SKM-1 treated with dmso at 0.1 percent for 144 hours (cell line): ENCODE measurements at regions not wholly inside any gene's neighbourhood (a gene's known extent, or its start where the extent isn't known, plus 50 kb on each side); places are given as distances from the start of the nearest gene placed in this dataset.
"Not testable (repeated sequence)": the region's sequence is repeated elsewhere in the genome, so short reads cannot be mapped to it uniquely, and the experiment has no call there.

Source experiments
- DNase-seq: peaks from one replicate; lab custom pipeline; 2025; ENCODE audit not compliant: unreplicated experiment; lab: John Stamatoyannopoulos, UW

DNA sequence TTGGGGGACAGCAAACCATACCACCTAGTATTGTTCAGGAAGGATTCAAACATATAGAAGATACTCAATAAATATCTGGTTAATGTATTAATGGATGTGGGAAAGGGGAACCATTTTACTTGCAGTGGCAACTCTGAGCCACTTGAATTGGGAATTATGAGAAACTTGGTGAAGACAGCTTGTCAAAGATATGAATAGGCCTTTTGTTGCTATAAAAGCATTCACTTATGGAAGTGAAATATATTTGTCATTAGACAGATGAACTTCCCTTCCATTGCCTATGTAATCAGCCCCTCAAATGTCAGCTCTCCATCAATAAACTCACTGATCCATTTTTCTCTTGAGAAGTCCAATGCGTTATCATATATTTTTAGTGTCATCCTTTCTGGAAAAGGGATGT lies 56.1 kb downstream of the GPR85 start:
- DNase-seq, result no peak

DNA sequence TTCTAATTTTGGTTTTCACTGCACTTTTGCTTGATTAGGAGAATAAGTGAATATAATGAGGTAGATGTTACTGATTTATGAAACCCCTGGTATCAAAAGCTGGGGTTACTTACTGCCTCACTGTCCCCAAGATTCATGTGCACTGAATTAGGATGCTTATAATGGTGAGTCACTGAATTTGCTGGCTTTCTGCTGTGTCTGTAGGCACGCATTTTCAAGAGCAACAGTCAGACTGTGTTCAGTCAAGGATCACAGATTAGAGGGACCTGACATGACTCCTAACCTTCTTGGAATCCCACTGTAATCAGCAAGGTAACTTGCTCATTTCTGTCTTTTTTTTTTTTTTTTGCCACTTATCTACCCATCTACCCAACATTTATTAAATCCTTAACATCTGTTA lies 59.7 kb downstream of the GPR85 start:
- DNase-seq, result no peak

DNA sequence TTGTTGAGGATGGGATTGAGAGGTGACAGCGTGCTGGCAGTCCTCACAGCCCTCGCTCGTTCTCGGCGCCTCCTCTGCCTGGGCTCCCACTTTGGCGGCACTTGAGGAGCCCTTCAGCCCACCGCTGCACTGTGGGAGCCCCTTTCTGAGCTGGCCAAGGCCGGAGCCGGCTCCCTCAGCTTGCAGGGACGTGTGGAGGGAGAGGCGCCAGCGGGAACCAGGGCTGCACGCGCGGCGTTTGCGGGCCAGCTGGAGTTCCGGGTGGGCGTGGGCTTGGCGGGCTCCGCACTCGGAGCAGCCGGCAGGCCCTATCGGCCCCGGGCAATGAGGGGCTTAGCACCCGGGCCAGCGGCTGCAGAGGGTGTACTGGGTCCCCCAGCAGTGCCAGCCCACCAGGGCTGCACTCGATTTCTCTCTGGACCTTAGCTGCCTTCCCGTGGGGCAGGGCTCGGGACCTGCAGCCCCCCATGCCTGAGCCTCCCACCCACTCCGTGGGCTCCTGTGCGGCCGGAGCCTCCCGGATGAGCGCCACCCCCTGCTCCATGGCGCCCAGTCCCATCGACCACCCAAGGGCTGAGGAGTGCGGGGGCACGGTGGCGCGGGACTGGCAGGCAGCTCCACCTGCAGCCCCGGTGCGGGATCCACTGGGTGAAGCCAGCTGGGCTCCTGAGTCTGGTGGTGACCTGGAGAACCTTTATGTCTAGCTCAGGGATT lies 69.3 kb downstream of the GPR85 start:
- DNase-seq, result not testable (repeated sequence)

DNA sequence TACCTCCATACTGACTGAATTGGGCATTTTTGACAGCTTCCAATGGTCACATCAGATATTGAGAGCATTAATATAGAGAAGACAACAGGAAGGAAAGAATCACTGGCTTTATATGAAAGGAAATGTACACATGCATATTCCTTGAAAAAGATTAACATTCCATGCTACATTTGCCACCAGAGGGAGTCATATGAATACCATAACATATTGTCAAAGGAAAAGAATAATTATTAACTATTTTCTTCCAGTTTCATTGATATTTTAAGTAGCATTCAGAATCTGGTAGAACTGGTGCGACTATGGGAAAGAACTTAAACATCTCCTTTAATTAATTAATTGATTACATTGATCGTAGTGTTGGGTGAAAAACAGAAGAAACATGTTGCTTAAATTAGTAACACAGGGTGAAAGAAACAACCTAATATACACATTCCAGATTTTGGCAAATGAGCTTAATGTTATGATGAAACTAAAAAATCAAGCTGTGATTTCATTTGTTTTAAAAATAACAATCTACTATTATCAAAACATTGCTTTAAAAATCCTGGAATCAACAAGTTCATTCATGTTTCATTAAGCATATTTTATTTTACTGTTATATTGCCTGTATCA lies 71.5 kb downstream of the GPR85 start:
- no peak for DNase-seq

DNA sequence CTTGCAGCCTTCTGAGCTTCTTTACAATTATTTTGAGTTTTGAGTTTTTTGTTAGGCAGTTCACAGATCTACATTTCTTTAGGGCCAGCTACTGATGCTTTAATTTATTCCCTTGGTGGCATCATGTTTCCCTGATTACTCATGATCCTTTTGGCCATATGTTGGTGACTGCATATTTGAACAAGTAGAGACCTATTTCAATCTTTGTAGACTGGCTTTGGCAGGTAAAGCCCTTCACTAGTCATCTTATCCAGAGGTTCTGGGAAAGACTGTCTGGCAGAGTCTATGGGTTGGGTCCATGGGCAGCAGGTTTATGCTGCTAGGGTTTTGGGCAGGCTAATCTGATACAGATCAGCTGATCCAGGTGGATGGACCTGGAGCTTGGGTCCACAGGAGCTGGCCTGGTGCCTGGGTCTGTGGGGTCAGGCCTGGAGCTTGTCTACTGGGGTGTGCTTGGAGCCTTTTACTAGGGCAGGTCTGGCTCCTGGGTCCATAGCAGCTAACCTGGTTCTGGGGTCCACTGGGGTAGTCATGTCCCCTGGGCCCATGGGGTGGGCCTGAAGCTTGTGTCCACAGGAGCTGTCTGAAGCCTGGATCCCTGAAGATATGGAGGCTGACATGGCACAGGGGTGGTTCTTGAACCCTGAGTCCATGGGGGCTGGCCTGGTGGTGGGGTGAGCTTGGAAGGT lies 72.7 kb downstream of the GPR85 start:
- no peak for DNase-seq

DNA sequence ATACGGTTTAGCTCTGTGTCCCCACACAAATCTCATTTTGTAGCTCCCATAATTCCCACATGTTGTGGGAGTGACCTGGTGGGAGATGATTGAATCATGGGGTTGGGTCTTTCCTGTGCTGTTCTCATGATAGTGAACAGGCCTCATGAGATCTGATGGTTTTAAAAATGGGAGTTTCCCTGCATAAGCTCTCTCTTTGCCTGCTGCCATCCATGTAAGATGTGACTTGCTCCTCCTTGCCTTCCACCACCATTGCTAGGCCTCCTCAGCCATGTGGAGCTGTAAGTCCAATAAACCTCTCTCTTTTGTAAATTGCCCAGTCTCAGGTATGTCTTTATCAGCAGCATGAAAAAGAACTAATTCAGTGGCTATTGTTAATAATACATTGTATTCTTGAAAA lies 73.8 kb downstream of the GPR85 start:
- not testable (repeated sequence) for DNase-seq

DNA sequence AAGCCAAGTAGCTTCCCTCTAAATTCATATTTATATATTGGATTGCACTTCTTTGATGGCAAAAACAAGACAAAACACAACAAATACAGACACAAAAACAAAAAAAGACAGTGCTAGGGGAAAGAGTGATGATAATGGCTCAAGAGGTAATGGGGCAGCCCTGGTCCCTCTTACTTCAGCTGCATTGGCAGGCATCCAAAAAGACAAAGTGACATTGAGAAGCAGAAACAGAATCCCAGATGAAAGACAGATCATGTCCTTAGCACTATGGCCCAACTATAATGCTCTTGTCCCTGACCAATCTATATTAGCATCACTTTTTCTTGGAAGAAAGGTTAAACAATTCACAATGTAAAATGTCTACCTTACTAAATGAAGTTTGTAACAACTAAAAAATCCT lies 76.2 kb downstream of the GPR85 start:
- no peak for DNase-seq

DNA sequence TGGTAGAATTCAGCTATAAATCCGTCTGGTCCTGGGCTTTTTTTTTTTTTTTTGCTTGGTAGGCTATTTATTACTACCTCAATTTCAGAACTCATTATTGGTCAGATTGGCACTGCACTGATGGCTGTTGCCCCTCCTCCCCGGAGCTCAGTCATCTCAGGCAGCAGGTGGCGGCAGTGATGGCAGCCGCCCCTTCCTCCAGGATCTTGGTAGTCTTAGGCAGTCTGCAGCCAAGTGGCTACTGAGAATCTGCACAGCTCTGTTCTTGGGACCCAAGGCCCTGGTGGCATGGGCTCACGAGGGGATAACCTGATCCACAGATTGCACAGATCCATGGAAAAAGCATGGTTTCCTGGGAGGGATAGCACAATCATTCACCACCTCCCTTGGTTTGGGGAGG lies 77.9 kb downstream of the GPR85 start:
- DNase-seq, result no peak

DNA sequence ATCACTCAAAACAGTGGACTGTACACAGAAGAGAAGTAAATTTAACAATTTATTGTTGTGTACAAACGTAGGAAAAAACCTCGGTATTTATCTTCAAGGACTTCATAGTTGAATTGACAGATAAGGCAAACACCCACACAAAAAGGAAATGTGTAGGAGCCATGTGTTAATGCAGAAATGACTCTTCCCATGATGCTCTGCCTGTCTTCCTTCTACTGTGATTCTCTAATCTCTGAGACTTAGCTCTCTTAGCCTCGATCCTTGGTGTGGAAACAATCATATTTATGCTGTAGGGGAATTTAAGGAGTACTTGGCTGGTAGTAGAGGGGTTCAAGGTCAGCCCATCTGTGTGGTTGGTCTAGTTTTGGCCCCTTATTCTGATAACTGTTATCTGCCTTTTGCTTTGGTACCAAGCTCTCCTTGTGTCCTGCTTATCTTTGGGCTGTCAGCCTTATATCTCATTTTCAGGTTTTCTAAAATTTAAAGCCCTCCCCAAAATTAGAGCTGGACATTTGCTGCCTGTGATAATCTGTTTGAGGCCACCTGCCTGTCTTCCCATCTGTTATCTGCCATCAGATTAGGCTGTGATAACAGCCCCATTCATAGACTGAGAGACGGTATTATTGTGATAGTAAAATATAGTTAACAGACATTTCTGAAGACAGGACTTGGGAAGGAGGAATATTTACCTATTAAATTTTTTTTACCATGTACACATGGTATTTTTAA lies 81.7 kb downstream of the GPR85 start:
- DNase-seq, result no peak

DNA sequence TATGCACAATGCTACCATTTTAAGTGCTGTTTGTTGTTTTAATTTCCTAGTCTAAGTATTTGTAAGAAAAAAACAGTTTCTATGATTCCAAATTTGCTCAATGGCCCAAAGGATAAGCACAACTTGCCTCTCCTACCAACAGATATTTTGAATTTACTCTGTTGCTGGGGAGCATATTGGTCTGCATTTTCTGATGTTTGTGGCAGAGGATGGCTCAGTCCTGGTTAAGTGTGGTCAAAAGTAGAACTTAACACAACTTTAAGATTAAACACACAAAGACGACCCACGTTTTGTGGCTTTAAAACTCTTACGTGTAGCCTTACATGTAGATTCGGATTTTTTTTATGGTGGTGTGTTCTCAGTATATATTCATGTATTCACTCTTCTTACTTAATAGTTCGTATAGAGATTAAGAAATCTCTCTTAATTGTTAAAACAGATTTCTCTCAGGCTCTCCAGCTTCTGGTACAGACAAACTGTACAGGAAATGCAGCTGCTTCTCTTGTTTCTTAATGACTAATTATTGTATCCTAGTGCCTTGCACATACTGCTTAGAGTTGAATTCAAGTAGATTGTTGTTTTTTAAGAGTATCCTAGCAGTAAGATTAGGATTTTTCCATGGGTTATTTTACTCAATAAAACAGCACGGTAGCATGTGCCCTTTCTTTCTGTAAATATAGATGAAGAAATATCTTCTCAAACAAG lies 86.2 kb downstream of the GPR85 start:
- DNase-seq, result no peak

DNA sequence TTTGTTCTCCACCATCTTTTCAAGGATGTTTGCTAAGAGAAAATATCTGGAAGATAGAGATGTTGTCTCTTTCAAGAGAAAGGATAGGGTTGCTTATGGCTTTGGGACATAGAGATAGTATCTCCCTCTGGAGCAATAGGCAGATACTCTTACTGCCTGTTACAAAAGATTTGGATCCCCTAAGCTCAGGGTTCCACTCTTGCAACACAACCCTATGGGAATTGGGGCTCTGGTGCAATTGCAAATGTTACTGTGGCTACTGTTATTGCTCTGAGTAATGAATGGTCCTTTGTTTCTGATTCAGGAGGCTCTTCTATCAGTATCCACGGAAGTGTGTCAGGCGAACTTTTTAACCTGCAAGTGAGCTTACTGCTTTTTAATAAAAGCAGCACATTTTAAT lies 88.8 kb downstream of the GPR85 start:
- no peak for DNase-seq

DNA sequence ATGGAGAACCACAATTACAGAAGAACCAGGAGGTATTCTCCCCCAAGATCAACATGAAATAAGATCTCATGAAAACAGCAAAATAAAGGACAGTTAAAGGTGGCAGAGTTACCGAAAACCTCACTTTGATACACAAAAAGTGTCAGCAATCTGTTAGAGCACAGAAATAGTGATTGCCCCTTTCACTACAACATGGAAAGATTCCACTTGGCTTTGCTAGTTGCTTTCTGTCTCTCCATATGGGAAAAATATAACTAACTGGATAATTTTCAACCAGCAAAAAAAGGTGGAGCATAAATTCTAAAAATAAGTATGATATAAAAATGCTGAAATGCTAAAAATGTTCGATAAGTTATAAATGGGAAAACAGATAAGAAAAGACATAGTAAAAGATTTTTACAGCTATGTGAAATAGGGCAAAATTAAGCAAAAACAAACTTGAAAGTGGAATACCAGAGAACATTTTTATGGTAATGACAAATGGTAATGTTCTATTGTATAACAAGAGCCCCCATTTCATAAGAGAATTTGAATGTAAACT lies 90.2 kb downstream of the GPR85 start:
- DNase-seq, result no peak

DNA sequence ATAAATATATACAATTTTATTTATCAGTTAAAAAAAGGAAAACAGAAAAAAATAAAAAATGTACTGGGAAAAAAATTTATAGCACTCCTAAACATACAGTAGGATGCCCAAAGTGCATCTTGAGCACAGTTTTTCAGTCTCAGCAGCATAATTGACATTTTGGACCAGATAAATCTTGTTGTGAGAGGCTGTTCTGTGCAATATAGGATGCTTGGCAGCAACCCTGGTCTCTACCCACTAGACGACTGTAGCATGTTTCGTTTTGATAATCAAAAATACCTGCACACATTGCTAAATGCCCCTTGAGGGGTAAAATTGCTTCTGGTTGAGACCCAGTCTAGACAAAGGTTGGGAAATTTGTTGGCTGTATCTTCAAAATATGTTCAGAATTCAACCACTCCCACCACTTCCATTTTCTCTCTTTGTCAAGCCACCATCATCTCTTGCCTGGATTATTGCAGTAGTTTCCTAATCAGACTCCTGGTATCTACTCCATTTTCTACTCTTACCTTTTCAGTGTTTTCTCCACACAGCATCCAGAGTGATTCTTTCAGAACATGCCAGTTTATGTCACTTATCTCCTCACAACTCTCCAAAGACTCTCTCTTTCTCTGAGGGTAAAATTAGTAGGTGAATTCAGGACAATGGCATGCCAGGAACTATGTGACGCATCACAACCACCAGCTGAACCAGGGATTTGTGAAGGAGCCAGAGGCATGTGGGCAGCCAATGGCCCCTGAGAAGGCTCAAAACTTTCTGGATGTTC lies 91.4 kb downstream of the GPR85 start:
- DNase-seq, result no peak

DNA sequence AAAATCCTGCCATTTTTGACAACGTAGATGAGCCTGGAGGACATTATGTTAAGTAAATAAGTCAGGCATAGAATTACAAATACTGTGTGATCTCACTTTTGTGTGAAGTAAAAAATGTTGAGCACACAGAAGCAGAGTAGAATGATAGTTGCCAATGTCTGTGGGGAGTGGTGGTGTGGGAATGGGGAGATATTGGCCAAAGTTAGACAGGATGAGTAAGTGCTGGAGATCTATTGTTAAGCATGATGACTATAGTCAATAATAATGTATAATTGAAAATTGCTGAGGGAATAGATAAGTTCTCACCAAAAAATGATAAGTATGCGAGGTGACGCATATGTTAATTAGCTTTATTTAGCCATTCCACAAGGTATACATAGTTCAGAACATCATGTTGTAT lies 92.0 kb downstream of the GPR85 start:
- DNase-seq, result no peak

DNA sequence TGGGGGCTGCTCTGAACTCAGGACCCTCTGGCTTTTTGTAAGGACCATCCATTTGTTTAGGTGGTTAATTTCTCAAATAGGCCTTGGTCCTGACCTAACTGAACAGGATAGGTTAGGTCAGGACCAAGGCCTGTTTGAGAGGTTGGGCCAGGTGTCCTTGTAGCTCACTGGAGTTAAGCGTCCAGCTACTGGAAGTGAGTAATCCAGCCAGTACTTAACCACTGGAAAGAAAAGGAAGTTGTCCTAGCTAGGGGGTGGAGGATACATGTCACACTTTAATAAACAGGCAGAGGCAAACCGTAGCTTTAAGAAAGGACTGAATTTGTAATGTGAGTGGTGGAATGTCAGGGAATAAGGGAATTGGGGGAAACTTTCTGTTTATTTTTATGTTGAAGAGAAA lies 96.0 kb downstream of the GPR85 start:
- DNase-seq, result no peak

DNA sequence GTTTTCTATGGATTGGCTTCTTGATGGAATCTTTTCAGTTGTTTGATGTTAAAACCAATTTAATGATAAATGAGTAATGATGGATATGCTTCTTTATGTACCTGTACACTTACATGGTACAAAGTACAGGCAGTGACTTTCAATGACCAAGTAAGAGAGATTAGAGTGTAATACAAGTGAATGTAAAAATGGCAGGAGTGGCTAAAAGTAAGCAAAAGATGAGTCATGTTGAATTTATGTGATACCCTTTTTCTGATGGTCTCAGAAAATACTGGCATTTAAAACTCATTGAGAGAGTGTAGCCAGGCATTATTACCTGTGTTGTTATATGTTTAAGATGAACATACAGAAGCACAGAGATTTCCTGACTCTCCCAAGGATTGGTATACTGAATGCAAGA lies 97.1 kb downstream of the GPR85 start:
- no peak for DNase-seq

DNA sequence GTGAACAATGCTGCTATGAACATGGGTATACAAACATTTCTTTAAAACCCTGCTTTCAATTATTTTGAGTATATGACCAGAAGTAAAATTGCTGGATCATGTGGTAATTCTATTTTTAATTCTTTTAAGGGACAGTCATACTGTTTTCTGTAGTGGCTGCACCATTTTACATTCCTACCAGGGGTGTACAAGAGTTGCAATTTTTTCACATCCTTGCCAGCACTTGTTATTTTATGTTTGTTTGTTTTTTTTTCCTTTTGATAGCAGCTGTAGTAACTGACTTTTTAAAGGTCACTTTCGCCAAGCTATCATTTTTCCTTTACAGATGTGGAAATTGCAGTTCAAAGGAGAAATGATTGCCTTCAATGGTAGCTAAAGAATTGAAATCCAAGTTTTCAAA lies 99.5 kb downstream of the GPR85 start:
- DNase-seq, result no peak

DNA sequence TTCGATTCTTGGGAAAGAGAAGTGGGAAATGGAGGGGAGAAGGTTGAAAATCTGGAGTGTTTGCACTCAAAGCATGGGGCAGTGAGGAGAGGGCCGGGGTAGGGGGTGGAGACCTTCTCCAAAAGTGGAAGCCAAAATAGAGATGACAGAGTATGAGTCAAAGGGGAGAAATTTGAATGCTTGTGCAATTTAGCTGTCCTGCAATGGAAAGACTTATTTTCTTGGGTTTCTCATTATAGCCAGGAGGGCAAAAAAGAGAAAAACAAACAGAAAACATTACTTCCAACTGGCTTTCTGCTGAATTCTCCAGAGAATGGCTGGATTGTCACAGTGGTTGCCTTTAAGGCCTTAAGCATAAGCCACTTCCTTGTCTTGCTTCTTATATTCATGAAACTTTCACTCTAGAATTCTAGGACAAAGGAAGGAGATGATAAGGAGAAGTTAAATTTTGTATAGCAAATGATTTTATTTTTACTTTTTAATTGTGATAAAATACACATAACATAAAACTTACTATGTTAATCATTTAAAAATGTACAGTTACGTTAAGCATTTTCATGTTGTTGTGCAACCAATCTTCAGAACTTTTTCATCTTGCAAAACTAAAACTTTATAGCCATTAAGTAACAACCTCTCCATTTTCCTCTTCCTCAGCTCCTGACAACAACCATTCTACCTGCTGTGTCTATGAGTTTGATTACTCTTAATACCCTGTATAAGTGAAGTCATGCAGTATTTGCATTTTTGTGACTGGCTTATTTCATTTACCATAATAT lies 100.2 kb downstream of the GPR85 start:
- DNase-seq, result no peak

DNA sequence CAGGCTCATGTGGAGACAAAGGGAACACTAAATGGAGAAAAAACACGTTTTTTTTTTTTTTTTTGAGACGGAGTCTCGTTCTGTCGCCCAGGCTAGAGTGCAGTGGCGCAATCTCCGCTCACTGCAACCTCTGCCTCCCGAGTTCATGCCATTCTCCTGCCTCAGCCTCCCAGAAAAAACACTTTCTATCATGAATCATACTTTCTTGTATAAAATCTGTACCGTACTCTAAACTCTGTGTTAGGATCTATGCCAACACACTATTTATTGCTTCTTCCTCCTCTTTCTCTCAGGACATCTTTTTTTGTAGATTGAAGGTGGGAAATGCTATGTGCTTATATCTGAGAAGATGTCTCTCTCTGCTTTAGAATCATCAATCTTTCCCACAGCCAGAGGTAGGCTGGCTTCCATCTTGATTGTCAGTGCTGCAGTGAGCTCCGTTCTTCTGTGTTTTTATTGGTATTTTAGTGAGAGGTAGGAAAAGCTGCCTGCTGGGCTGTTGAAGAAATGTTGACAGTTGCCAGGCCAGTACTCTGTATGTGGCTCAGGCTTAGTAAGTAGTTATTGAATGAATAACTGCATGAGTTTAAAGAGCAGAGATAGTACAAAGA lies 101.1 kb downstream of the GPR85 start:
- DNase-seq, result no peak
